H1 (cell line): ENCODE measurements at regions not wholly inside any gene's neighbourhood (a gene's known extent, or its start where the extent isn't known, plus 50 kb on each side); places are given as distances from the start of the nearest gene placed in this dataset.

ENCODE experiments used
- CTCF ChIA-PET: fragments of 300-600 bp; sonication (Branson Sonifier 250); formaldehyde crosslinking; loops from one replicate; lab custom pipeline; 2021; ENCODE audit not compliant: partially characterized antibody; lab: Charles Lee
- POLR2A ChIA-PET: fragments of 300-600 bp; sonication (Branson Sonifier 250); formaldehyde crosslinking; loops from one replicate; lab custom pipeline; 2021; ENCODE audit warnings: inconsistent platforms; ENCODE audit not compliant: partially characterized antibody; lab: Charles Lee
- DNase-seq, 2 experiments: peaks; one replicate each; pipeline versions ENCODE4 v3.0.0 to v3.0.0-alpha.2; 2010 to 2022; ENCODE audit warnings: low spot score in 2 of 2, low read depth in 1 of 2, mixed read lengths in 1 of 2
- FAIRE-seq: peaks from 2 replicates; lab custom pipeline; 2011; peaks lifted over from hg19 to GRCh38; lab: Jason Lieb, UNC
- H2AFZ ChIP-seq: 2 replicates; pipeline ENCODE4 v1.8.1; 2012; ENCODE audit warnings: low read length, inconsistent platforms
- H2AK5ac ChIP-seq: 2 replicates; pipeline ENCODE4 v1.6.1; 2013; ENCODE audit warnings: low read depth, low read length
- H2BK120ac ChIP-seq: replicated peaks from 2 replicates; pipeline ENCODE3; 2013; ENCODE audit warnings: low read depth, low read length, inconsistent platforms
- H2BK12ac ChIP-seq: 2 replicates; pipeline ENCODE4 v1.6.1; 2013; ENCODE audit warnings: low read depth, low read length
- H2BK15ac ChIP-seq: 2 replicates; pipeline ENCODE4 v1.6.1; 2013; ENCODE audit warnings: low read length
- H2BK20ac ChIP-seq: 2 replicates; pipeline ENCODE4 v1.6.1; 2013; ENCODE audit warnings: low read length
- H2BK5ac ChIP-seq: 2 replicates; pipeline ENCODE4 v1.6.1; 2013; ENCODE audit warnings: low read depth, low read length
- H3K14ac ChIP-seq: 2 replicates; pipeline ENCODE4 v1.6.1; 2013; ENCODE audit warnings: inconsistent platforms; ENCODE audit not compliant: insufficient read length
- H3K18ac ChIP-seq: 2 replicates; pipeline ENCODE4 v1.6.1; 2013; ENCODE audit warnings: low read length; ENCODE audit errors: extremely low read depth
- H3K23ac ChIP-seq: 2 replicates; pipeline ENCODE4 v1.6.1; 2013; ENCODE audit warnings: inconsistent platforms; ENCODE audit not compliant: insufficient read length
- H3K23me2 ChIP-seq: 2 replicates; pipeline ENCODE4 v1.6.1; 2013; ENCODE audit warnings: low read depth, low read length
- H3K27ac ChIP-seq: 2 replicates; pipeline ENCODE4 v1.6.1; 2011; ENCODE audit warnings: low read depth, low read length, inconsistent platforms
- H3K27me3 ChIP-seq, 4 experiments: replicated peaks in 1 of 4; 1 replicate in 1 of 4; 2 replicates in 3 of 4; pipeline versions ENCODE4 v1.6.1 to v1.8.1; 2011 to 2013; ENCODE audit warnings: low read length in 3 of 4, mild to moderate bottlenecking in 3 of 4, inconsistent platforms in 2 of 4, mixed read lengths in 2 of 4, moderate library complexity in 1 of 4; ENCODE audit not compliant: control insufficient read depth in 3 of 4, insufficient read depth in 3 of 4; ENCODE audit errors: extremely low read depth in 1 of 4
- H3K36me3 ChIP-seq, 4 experiments: 2 replicates each; pipeline versions ENCODE4 v1.6.1 to v1.8.1; 2011 to 2013; ENCODE audit warnings: mild to moderate bottlenecking in 4 of 4, low read length in 3 of 4, moderate library complexity in 2 of 4, control low read depth in 1 of 4, inconsistent platforms in 1 of 4; ENCODE audit not compliant: insufficient read depth in 4 of 4, control insufficient read depth in 2 of 4
- H3K4ac ChIP-seq: replicated peaks from 2 replicates; pipeline ENCODE3; 2013; ENCODE audit warnings: low read length, low read depth, mixed read lengths, inconsistent platforms; ENCODE audit not compliant: insufficient read length
- H3K4me1 ChIP-seq, 4 experiments: replicated peaks in 1 of 4; 1 replicate in 1 of 4; 2 replicates in 3 of 4; pipeline versions ENCODE4 v1.6.1 to v1.8.1; 2011 to 2013; ENCODE audit warnings: low read length in 3 of 4, inconsistent platforms in 2 of 4, mixed read lengths in 1 of 4; ENCODE audit not compliant: insufficient read depth in 4 of 4, control insufficient read depth in 3 of 4
- H3K4me2 ChIP-seq, 2 experiments: 2 replicates each; pipeline versions ENCODE4 v1.6.1 to v1.8.1; 2011 to 2013; ENCODE audit warnings: low read depth in 2 of 2, low read length in 2 of 2, control low read depth in 1 of 2, inconsistent platforms in 1 of 2, mild to moderate bottlenecking in 1 of 2; ENCODE audit not compliant: insufficient read depth in 1 of 2
- H3K4me3 ChIP-seq, 4 experiments: fragments of 200-600, 300-600 bp in 1 of 4; sonication (generic), shearing (Covaris generic), sonication (Bioruptor Twin) in 1 of 4; 2 replicates each; pipeline versions ENCODE4 v1.5.1 to v1.8.1; 2011 to 2016; ENCODE audit warnings: low read length in 4 of 4, low read depth in 3 of 4, control low read depth in 2 of 4, inconsistent platforms in 2 of 4, mild to moderate bottlenecking in 2 of 4, mixed read lengths in 1 of 4, moderate library complexity in 1 of 4; ENCODE audit not compliant: insufficient read depth in 2 of 4; ENCODE audit errors: extremely low read depth in 1 of 4
- H3K56ac ChIP-seq: replicated peaks from 2 replicates; pipeline ENCODE3; 2013; ENCODE audit warnings: low read depth, mild to moderate bottlenecking, mixed read lengths, low read length, inconsistent platforms; ENCODE audit not compliant: insufficient read length
- H3K79me1 ChIP-seq: 2 replicates; pipeline ENCODE4 v1.6.1; 2013; ENCODE audit warnings: low read depth, low read length, control low read depth
- H3K79me2 ChIP-seq, 2 experiments: 2 replicates each; pipeline versions ENCODE4 v1.6.1 to v1.8.1; 2012 to 2013; ENCODE audit warnings: low read length in 2 of 2, mild to moderate bottlenecking in 2 of 2, inconsistent platforms in 1 of 2; ENCODE audit not compliant: insufficient read depth in 2 of 2, control insufficient read depth in 1 of 2
- H3K9ac ChIP-seq, 4 experiments: replicated peaks in 1 of 4; 1 replicate in 1 of 4; 2 replicates in 3 of 4; pipeline versions ENCODE4 v1.6.1 to v1.8.1; 2011 to 2013; ENCODE audit warnings: low read depth in 3 of 4, low read length in 3 of 4, control low read depth in 2 of 4, mild to moderate bottlenecking in 2 of 4, moderate library complexity in 2 of 4, inconsistent platforms in 1 of 4; ENCODE audit errors: extremely low read depth in 1 of 4
- H3K9me3 ChIP-seq, 2 experiments: 2 replicates each; pipeline versions ENCODE4 v1.6.1 to v1.8.1; 2012 to 2013; ENCODE audit warnings: mild to moderate bottlenecking in 2 of 2, moderate library complexity in 2 of 2, control low read depth in 1 of 2, inconsistent platforms in 1 of 2, low read depth in 1 of 2, low read length in 1 of 2, mixed read lengths in 1 of 2; ENCODE audit not compliant: insufficient read depth in 2 of 2
- H4K20me1 ChIP-seq, 2 experiments: replicated peaks in 1 of 2; 2 replicates each; pipeline versions ENCODE3 to v1.8.1; 2011 to 2013; ENCODE audit warnings: inconsistent platforms in 2 of 2, low read length in 2 of 2, mild to moderate bottlenecking in 1 of 2; ENCODE audit not compliant: insufficient read depth in 2 of 2, control insufficient read depth in 1 of 2
- H4K5ac ChIP-seq: 2 replicates; pipeline ENCODE4 v1.6.1; 2013; ENCODE audit warnings: low read length, low read depth, mixed read lengths, inconsistent platforms; ENCODE audit not compliant: insufficient read length
- H4K8ac ChIP-seq: 2 replicates; pipeline ENCODE4 v1.8.0; 2013; ENCODE audit warnings: mild to moderate bottlenecking, moderate library complexity, low read length, inconsistent platforms; ENCODE audit not compliant: insufficient read depth; ENCODE audit errors: extremely low read depth
- H4K91ac ChIP-seq: replicated peaks from 2 replicates; pipeline ENCODE3; 2013; ENCODE audit warnings: low read length, mixed read lengths, inconsistent platforms; ENCODE audit not compliant: insufficient read length
- BACH1 ChIP-seq: IDR thresholded peaks from 2 replicates; pipeline ENCODE4 v1.6.1; 2012; ENCODE audit warnings: low read length, improper control_type of control experiment
- EP300 ChIP-seq, 2 experiments: IDR thresholded peaks; 1 replicate in 1 of 2; 2 replicates in 1 of 2; pipeline ENCODE4 v1.6.1; 2011 to 2012; ENCODE audit warnings: low read depth in 2 of 2, low read length in 2 of 2, mild to moderate bottlenecking in 2 of 2, borderline replicate concordance in 1 of 2, inconsistent platforms in 1 of 2, moderate library complexity in 1 of 2
- EZH2 ChIP-seq: fragments of 200-600 bp; sonication (generic); IDR thresholded peaks from 2 replicates; pipeline ENCODE4 v1.7.1; 2012; ENCODE audit warnings: low read depth, mild to moderate bottlenecking, moderate library complexity, low read length, inconsistent platforms; ENCODE audit not compliant: severe bottlenecking
- JUN ChIP-seq: IDR thresholded peaks from 2 replicates; pipeline ENCODE4 v1.6.1; 2011; ENCODE audit warnings: low read depth, mild to moderate bottlenecking, improper control_type of control experiment, low read length
- JUND ChIP-seq: IDR thresholded peaks from 2 replicates; pipeline ENCODE4 v1.6.1; 2011; ENCODE audit warnings: mild to moderate bottlenecking, improper control_type of control experiment, low read length
- KDM4A ChIP-seq: IDR thresholded peaks from one replicate; pipeline ENCODE4 v1.7.1; 2012; ENCODE audit warnings: low read depth, mild to moderate bottlenecking, moderate library complexity, low read length, inconsistent platforms; ENCODE audit not compliant: severe bottlenecking
- PHF8 ChIP-seq: fragments of 200-600 bp; sonication (generic); conservative IDR thresholded peaks from 2 replicates; pipeline ENCODE4 v1.7.1; 2012; ENCODE audit warnings: low read depth, mild to moderate bottlenecking, inconsistent platforms, low read length, moderate library complexity
- RNF2 ChIP-seq: fragments of 200-900, 300-1000 bp; sonication (generic); IDR thresholded peaks from 2 replicates; pipeline ENCODE4 v1.7.1; 2016; ENCODE audit warnings: borderline replicate concordance, low read depth, mild to moderate bottlenecking, antibody characterized with exemption, low read length; ENCODE audit not compliant: poor library complexity, severe bottlenecking; ENCODE audit errors: missing control alignments
- SP2 ChIP-seq: IDR thresholded peaks from 2 replicates; pipeline ENCODE4 v1.6.1; 2012; ENCODE audit warnings: mild to moderate bottlenecking, low read length, inconsistent platforms
- SRF ChIP-seq: IDR thresholded peaks from 2 replicates; pipeline ENCODE4 v1.6.1; 2011; ENCODE audit warnings: mild to moderate bottlenecking, low read depth, low read length, moderate library complexity
- TAF1 ChIP-seq: IDR thresholded peaks from 2 replicates; pipeline ENCODE4 v1.6.1; 2011; ENCODE audit warnings: mild to moderate bottlenecking, low read depth, low read length
- YY1 ChIP-seq: IDR thresholded peaks from 2 replicates; pipeline ENCODE4 v1.6.1; 2011; ENCODE audit warnings: low read depth, mild to moderate bottlenecking, low read length
- WGBS, 2 experiments: shearing (Covaris generic) in 1 of 2; methylation state at CpG; one replicate each; pipeline versions ENCODE4 v1.1.6 to v1.1.7; 2013 to 2015; ENCODE audit warnings: low lambda C conversion rate in 2 of 2, mixed read lengths in 2 of 2, inconsistent platforms in 1 of 2, low coverage in 1 of 2, missing lambda C conversion rate in 1 of 2; ENCODE audit not compliant: insufficient replicate concordance in 2 of 2, insufficient coverage in 1 of 2, insufficient read length in 1 of 2; ENCODE audit errors: extremely low coverage in 1 of 2, missing lambda C conversion rate in 1 of 2; 5-methylcytosine and 5-hydroxymethylcytosine counted together

- H3K79me2 ChIP-seq = no peaks in the 10 kb centered on the region
- H2BK15ac ChIP-seq = no peak overlapping the region
- no peak overlapping the region for H2BK20ac ChIP-seq
- H3K27ac ChIP-seq = no peak overlapping the region
- H2BK5ac ChIP-seq = no peak overlapping the region
- no peaks in the 10 kb centered on the region for H3K36me3 ChIP-seq
- no peak for FAIRE-seq
- 84% methylated on average over 6 of the region's 6 CpGs; no CpG with 5 or more reads in 1 of the 2 experiments for WGBS, 2 experiments
- peaks cover 0 to 3% (median under 1%) of the 10 kb centered on the region in 4 experiments; a peak in 1 of 7 replicates for H3K4me1 ChIP-seq
- no peak overlapping the region for H3K9ac ChIP-seq
- H3K27me3 ChIP-seq = no peaks in the 10 kb centered on the region
- H3K23ac ChIP-seq = no peak overlapping the region
- H2BK12ac ChIP-seq = no peak overlapping the region
- CTCF ChIA-PET = interaction anchor here (0.7 kb wide), 1 partner anchor 386 kb away, joined by 3 read pairs; no protein-coding TSS in a partner anchor
- no peak overlapping the region for H4K8ac ChIP-seq
- H3K4me2 ChIP-seq = no peak overlapping the region
- no peaks in the 10 kb centered on the region for H3K79me1 ChIP-seq
- no peak overlapping the region for H4K91ac ChIP-seq
- no peak overlapping the region for H3K4me3 ChIP-seq
- H2AK5ac ChIP-seq = no peak overlapping the region
- H3K18ac ChIP-seq = no peak overlapping the region
- H3K9me3 ChIP-seq = no peaks in the 10 kb centered on the region
- no peaks in the 10 kb centered on the region for H3K23me2 ChIP-seq
- POLR2A ChIA-PET = no interaction called here
- H2AFZ ChIP-seq = no peak overlapping the region
- TF ChIP-seq EP300 (IDR thresholded peaks at IDR 0.05; ENCODE audit: borderline replicate concordance in 1 of 2, low read depth in 2 of 2, low read length in 2 of 2) (no peak), SP2 (no peak), EZH2 (no peak), SRF (no peak), PHF8 (no peak), JUN (no peak), RNF2 (no peak), JUND (no peak), BACH1 (no peak), TAF1 (no peak), KDM4A (no peak), YY1 (no peak)
- H3K4ac ChIP-seq = no peak overlapping the region
- H4K20me1 ChIP-seq = no peaks in the 10 kb centered on the region
- H3K14ac ChIP-seq = no peak overlapping the region
- no peak overlapping the region for H2BK120ac ChIP-seq
- H3K56ac ChIP-seq = no peak overlapping the region
- no peak overlapping the region for H4K5ac ChIP-seq
- no peak for DNase-seq
These were observed 82.5 kb upstream of the TBX20 start for GRCh38 chr7:35336444-35336843.
